ENCODE measurements at regions not wholly inside any gene's neighbourhood (a gene's known extent, or its start where the extent isn't known, plus 50 kb on each side); places are given as distances from the start of the nearest gene placed in this dataset.

DNA sequence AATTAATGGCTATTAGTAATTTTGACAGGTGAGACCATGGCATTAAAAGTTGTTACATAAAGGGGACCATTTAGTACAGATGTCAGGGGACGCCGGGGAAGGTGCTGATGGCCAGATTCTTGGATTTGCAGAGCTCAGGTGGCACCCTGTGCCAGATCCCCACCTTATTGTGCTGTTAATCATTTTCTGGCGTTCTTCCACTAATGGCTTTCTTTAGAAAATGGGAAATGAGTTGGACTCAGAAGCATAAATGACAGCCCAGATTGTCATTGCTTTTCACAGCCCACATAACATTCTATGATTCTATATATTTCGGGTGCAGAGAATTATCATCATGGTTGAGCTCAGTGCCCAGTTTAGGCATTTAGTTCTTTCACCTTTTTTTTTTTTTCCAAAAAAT, 257.2 kb upstream of the TCF4 start:
- no peak for TF ChIP-seq MXI1 (IDR thresholded peaks at IDR 0.05; ENCODE audit: low read depth, low read length)
- TF ChIP-seq POLR2AphosphoS5 (IDR thresholded peaks at IDR 0.05; ENCODE audit: low read length) = no peak
